Tibial artery (tissue), 4 donors: ENCODE measurements at regions not wholly inside any gene's neighbourhood (a gene's known extent, or its start where the extent isn't known, plus 50 kb on each side); places are given as distances from the start of the nearest gene placed in this dataset.
A peak's percentile ranks its signal among the peaks of the same experiment; 100 is the strongest.

Experiments used
- DNase-seq, 2 donors: peaks; one replicate each; pipeline ENCODE4 v3.0.0-alpha.2; 2019
- H3K27ac ChIP-seq, 2 donors: fragments of 200-600 bp; sonication (generic) in 1 of 2; 1 replicate in 1 of 2; 2 replicates in 1 of 2; pipeline ENCODE4 v1.5.1; 2018 to 2019; ENCODE audit warnings: mild to moderate bottlenecking in 1 of 2
- H3K27me3 ChIP-seq, 2 donors: fragments of 200-600 bp; sonication (generic) in 1 of 2; one replicate each; pipeline versions ENCODE4 v1.5.1 to v1.6.0; 2016 to 2019
- H3K36me3 ChIP-seq, 3 donors: fragments of 200-600 bp; sonication (generic) in 2 of 3; one replicate each; pipeline ENCODE4 v1.5.1; 2016 to 2019; ENCODE audit warnings: mild to moderate bottlenecking in 2 of 3
- H3K4me1 ChIP-seq, 4 donors: fragments of 200-600 bp; sonication (generic) in 2 of 4; 1 replicate in 3 of 4; 2 replicates in 1 of 4; pipeline ENCODE4 v1.5.1; 2016 to 2019
- H3K4me3 ChIP-seq, 2 donors: fragments of 200-600 bp; sonication (generic) in 1 of 2; 1 replicate in 1 of 2; 2 replicates in 1 of 2; pipeline ENCODE4 v1.5.1; 2018 to 2019; ENCODE audit warnings: mild to moderate bottlenecking in 2 of 2
- H3K9me3 ChIP-seq, 3 donors: fragments of 200-600 bp; sonication (generic) in 1 of 3; one replicate each; pipeline ENCODE4 v1.5.1; 2016 to 2019
- intact Hi-C: fragments of 100-400 bp; cut with DNase I; formaldehyde crosslinking; loops from one replicate; pipeline ENCODE4 v1.15.0; 2023; ENCODE audit warnings: low total_unique reads
- TF ChIP-seq, protein P1 (sequence below), 2 experiments: fragments of 200-600 bp in 1 of 2; fragments of 450-650 bp in 1 of 2; IDR thresholded peaks; one replicate each; pipeline ENCODE4 v1.5.1; 2017 to 2019; ENCODE audit warnings: antibody characterized with exemption in 2 of 2, mild to moderate bottlenecking in 1 of 2, moderate library complexity in 1 of 2

DNA sequence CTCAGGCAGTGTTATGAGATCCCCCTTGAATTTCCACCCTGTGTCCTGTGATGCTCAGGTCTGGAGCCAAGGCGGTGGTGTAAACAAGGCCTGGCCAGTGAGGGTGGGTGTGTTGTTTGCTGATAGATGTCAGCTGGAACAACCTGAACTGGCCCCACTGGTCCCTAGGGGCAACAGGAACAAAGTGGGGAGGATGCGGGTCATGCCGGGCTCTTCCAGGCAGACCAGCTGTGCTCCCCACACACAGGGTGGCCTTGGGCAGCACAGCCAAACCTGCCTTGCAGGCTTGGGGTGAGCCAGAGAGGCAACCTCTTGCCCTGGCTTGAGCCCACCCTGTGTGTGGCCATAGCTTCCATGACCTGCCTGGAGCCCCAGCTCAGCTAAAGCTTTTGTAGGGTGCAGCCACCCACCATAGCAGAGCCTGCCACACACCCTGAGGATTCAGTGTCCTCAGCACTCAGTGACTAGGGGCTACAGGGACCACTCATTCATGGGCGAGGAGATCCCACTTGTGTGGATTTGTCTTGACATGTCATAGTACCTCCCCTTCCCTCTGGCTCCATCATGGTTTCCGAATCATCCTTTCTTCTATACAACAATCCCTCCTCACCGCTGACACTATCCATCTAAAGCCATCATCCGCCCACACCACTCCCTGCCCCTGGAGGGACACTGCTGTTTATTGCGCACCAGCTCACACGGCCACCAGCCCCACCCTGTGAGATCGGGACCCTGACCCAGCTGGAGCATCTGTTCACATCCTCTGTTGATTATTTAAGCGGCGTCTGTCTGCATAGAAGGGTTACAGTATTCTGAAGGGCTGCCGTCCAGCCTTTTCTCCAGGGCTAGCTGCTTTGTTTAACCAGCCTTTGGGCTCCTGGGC, 268.8 kb downstream of the CYP26B1 start:
- Histone ChIP-seq H3K27me3 (no peaks in the 10 kb centered on the region), H3K4me1 (peaks cover 0 to 48% (median 37%) of the 10 kb centered on the region in 4 donors), H3K27ac (peak overlapping the region; percentile 1 to 51), H3K9me3 (no peaks in the 10 kb centered on the region), H3K4me3 (no peak overlapping the region), H3K36me3 (no peaks in the 10 kb centered on the region)
- TF ChIP-seq, protein P1, sequence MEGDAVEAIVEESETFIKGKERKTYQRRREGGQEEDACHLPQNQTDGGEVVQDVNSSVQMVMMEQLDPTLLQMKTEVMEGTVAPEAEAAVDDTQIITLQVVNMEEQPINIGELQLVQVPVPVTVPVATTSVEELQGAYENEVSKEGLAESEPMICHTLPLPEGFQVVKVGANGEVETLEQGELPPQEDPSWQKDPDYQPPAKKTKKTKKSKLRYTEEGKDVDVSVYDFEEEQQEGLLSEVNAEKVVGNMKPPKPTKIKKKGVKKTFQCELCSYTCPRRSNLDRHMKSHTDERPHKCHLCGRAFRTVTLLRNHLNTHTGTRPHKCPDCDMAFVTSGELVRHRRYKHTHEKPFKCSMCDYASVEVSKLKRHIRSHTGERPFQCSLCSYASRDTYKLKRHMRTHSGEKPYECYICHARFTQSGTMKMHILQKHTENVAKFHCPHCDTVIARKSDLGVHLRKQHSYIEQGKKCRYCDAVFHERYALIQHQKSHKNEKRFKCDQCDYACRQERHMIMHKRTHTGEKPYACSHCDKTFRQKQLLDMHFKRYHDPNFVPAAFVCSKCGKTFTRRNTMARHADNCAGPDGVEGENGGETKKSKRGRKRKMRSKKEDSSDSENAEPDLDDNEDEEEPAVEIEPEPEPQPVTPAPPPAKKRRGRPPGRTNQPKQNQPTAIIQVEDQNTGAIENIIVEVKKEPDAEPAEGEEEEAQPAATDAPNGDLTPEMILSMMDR (IDR thresholded peaks at IDR 0.05), result no peak
- no peak for DNase-seq
- intact Hi-C loops, result loop anchor here (5.0 to 10.0 kb wide), 2 partner anchors 263 to 264 kb away; no protein-coding TSS in a partner anchor

DNA sequence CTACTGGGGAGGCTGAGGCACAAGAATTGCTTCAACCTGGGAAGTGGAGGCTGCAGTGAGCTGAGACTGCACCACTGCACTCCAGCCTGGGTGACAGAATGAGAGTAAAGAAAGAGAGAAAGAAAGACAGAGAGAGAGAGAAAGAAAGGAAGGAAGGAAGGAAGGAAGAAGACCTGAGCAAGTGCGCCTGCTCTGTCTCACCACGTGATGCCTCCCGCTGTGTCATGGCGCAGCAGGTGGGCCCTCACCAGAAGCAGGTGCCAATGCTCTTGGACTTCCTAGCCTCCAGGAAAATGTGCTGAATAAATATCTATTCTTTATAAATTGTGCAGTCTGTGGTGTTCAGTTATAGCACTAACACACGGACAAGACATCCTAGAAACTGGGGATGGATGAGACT, 270.0 kb downstream of the CYP26B1 start:
- H3K36me3 ChIP-seq, result no peaks in the 10 kb centered on the region
- H3K4me1 ChIP-seq, result peaks cover 0 to 36% (median 27%) of the 10 kb centered on the region in 4 donors
- H3K27me3 ChIP-seq, result no peaks in the 10 kb centered on the region
- no peaks in the 10 kb centered on the region for H3K9me3 ChIP-seq
- no peak overlapping the region for H3K27ac ChIP-seq
- TF ChIP-seq, protein P1 (IDR thresholded peaks at IDR 0.05), result no peak
- no peak for DNase-seq
- H3K4me3 ChIP-seq, result no peak overlapping the region
- intact Hi-C loops, result loop anchor here (5.0 to 10.0 kb wide), 2 partner anchors 263 to 265 kb away; no protein-coding TSS in a partner anchor

GRCh38 chr2:71876542-71877451, 270.9 kb downstream of the CYP26B1 start:
- Histone ChIP-seq H3K9me3 (no peaks in the 10 kb centered on the region), H3K4me3 (no peak overlapping the region), H3K4me1 (peaks cover 0 to 27% (median 19%) of the 10 kb centered on the region in 4 donors), H3K27me3 (no peaks in the 10 kb centered on the region), H3K27ac (no peak overlapping the region), H3K36me3 (no peaks in the 10 kb centered on the region)
- no peak for DNase-seq
- intact Hi-C loops, result loop anchor here (5.0 to 10.0 kb wide), 2 partner anchors 262 to 266 kb away; no protein-coding TSS in a partner anchor
- TF ChIP-seq, protein P1 (IDR thresholded peaks at IDR 0.05), result no peak

GRCh38 chr2:71872466-71873051, 275.1 kb downstream of the CYP26B1 start:
- Histone ChIP-seq H3K36me3 (no peaks in the 10 kb centered on the region), H3K27me3 (no peaks in the 10 kb centered on the region), H3K4me3 (no peak overlapping the region), H3K27ac (no peak overlapping the region), H3K9me3 (no peaks in the 10 kb centered on the region), H3K4me1 (no peaks in the 10 kb centered on the region)
- DNase-seq, result no peak
- TF ChIP-seq, protein P1 (IDR thresholded peaks at IDR 0.05), result no peak
- intact Hi-C loops, result loop anchor here (10.0 kb wide), 1 partner anchor 258 kb away; no protein-coding TSS in a partner anchor

DNA sequence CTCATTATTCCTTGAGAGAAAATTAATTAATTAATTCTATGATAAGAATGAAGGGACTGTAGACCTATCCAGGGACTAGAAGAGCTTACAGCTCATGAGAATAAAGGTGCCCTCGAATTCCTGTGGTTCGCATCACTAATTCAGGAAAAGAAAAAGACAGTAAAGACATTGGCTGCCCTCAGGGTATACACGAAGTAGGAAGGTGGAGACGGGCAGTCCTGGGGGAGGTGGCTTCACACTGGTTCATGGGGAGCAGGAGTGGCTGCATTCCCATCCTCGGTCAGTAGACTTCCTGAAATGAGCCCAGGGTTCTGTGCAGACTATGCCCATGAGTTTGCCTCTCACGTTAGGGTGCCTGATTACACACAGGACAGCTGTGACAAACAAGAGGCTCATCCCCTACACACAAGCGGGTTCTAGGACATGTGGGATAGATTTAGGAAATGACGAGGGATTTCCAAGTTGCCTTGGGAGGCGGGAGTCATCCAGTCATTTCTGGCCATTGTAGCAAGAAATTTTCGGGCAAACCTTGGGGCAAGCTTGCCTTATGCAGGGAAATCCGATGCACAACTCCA, 282.2 kb downstream of the CYP26B1 start:
- H3K36me3 ChIP-seq, result no peaks in the 10 kb centered on the region
- no peak overlapping the region for H3K4me3 ChIP-seq
- H3K27me3 ChIP-seq, result no peaks in the 10 kb centered on the region
- H3K27ac ChIP-seq, result no peak overlapping the region
- no peak for DNase-seq
- H3K9me3 ChIP-seq, result no peaks in the 10 kb centered on the region
- intact Hi-C loops, result no loop called here
- TF ChIP-seq, protein P1 (IDR thresholded peaks at IDR 0.05), result no peak
- H3K4me1 ChIP-seq, result no peaks in the 10 kb centered on the region
